HT-29 (cell line): ENCODE measurements at regions not wholly inside any gene's neighbourhood (a gene's known extent, or its start where the extent isn't known, plus 50 kb on each side); places are given as distances from the start of the nearest gene placed in this dataset.
"Not testable (repeated sequence)": the region's sequence is repeated elsewhere in the genome, so short reads cannot be mapped to it uniquely, and the experiment has no call there.

Experiments used
- DNase-seq: peaks from one replicate; pipeline ENCODE4 v3.0.0-alpha.2; 2015; ENCODE audit warnings: low spot score

DNA sequence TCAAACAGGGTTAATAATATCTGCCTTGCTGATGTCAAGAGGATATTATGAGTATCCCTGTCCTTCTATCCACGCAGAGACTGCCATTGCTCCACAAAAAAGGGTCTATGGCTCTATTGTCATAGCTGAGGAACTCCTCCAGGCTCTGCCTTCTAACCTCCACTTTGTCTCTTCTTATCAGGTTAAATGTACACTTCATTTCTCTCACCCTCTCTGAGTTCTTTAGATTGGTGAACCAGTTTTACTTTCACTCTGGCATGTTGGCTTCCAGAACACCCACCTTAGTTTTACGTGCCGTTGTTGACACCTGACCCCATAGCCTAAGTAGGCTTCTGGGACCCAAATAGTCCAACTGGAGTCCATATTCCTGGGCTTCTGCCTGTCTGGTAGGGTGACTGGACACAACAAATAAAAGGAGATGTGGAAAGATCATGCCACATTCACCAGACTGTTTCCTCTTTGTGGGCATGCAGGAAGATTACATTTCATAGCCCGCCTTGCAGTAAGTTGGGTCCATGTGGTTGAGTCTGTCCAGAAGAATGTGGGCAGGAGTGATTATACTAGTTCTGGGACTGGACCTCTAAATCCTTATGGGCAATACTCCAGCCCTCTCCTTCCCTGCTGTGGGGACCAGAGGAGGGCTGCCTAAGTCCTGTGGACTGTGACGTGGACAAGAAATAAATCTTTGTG is 350.4 kb upstream of the CLINT1 start:
- DNase-seq, result no peak

- no peak for DNase-seq
These were observed 348.8 kb upstream of the CLINT1 start for GRCh38 chr5:158207733-158208132.

DNA sequence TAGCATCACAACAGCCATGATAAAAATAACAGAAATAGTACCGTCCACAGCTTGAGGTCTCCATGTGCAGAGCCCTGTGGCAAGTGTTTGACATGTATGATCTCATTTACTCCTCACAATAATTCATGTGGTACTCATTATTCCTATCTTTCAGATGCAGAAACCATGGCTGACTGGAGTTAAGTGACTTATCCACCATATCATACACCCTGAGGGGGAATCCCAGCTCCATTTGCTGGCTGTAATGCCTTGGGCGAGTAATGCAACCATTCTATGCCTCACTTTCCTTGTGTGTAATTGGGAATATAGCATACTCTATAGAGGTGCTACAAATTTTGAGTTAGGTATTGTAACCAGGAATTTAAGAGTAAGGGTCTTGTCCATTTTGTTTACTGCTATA is 347.0 kb upstream of the CLINT1 start:
- DNase-seq, result no peak

- no peak for DNase-seq
These were observed 344.3 kb upstream of the CLINT1 start for GRCh38 chr5:158203261-158203660.

- no peak for DNase-seq
These were observed 343.9 kb upstream of the CLINT1 start for GRCh38 chr5:158202801-158203200.

GRCh38 chr5:158200619-158201018 is 341.7 kb upstream of the CLINT1 start:
- DNase-seq, result no peak

- DNase-seq, result no peak
These were observed 339.7 kb upstream of the CLINT1 start for GRCh38 chr5:158198636-158199035.

DNA sequence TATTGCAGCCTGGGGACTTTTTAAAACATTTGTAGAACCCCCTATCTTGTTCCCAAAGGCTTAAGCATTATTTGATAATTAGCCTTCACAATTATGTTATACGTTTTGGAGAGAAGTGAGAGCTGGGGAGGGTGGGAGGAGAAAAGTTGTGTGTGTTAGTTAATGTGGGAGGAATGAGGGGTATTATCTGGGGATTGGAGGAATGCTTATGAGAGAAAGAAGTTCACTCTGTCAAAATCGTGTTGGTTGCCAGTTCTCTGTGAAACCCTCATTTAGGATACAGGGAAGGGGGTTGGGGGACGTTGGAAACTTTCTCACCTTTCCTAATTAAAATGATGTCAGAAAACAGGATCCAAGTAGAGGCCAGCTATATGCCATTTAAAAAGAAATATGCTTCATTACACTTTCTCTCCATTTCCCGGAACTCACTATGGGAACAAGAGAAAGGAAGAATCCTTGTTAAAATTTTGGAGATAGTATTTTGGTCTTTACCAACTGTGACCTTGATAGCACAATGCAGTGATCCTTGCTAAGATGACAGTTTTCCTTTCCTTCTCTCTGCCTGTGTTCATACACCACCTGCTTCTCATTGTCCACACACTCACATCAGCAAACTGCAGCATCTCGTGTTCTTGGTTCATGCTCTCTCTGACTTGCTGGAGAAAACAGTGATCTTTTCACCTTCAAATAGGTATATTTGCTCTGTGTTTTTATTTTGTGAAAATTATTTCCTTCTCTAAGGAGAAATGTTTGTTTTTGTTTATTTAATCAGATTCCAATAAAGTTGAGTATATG is 336.7 kb upstream of the CLINT1 start:
- DNase-seq, result no peak

- no peak for DNase-seq
These were observed 335.6 kb upstream of the CLINT1 start for GRCh38 chr5:158194561-158194976.

DNA sequence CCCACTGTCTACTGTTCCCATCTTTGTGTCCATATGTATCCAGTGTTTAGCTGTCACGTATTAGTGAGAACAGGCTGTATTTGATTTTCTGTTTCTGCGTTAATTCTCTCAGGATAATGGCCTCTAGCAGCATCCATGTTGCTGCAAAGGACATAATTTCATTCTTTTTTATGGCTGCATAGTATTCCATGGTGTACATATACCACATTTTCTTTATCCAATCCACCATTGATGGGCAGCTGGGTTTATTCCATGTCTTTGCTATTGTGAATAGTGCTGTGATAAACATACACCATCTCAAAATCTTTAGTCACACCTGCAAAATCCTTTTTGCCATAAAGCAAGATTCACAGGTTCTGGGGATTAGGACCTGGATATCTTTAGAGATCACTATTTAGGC is 334.4 kb upstream of the CLINT1 start:
- DNase-seq, result not testable (repeated sequence)

- DNase-seq, result no peak
These were observed 321.5 kb upstream of the CLINT1 start for GRCh38 chr5:158180407-158180806.

GRCh38 chr5:158179271-158179670 is 320.3 kb upstream of the CLINT1 start:
- no peak for DNase-seq

DNA sequence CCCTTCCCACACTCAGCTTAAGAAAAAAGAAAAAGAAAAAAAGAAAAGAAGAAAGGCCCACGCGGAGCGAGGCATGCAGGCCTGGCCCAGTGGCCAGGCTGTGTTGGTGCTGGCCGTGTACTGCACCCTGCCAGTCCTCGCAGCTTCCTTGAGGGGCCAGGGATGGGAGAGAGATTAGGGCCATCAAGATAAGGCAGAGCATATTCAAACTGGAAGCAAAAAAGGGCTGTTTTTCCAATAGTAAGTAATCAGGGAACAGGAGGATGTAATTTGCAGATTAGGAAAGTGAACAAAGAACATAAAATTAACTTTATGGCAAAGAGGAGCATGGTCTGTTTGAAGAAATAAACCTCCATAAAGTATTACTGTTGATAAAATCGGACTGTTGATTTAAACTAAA is 319.6 kb upstream of the CLINT1 start:
- DNase-seq, result no peak

- no peak for DNase-seq
These were observed 318.2 kb upstream of the CLINT1 start for GRCh38 chr5:158177146-158177545.

DNA sequence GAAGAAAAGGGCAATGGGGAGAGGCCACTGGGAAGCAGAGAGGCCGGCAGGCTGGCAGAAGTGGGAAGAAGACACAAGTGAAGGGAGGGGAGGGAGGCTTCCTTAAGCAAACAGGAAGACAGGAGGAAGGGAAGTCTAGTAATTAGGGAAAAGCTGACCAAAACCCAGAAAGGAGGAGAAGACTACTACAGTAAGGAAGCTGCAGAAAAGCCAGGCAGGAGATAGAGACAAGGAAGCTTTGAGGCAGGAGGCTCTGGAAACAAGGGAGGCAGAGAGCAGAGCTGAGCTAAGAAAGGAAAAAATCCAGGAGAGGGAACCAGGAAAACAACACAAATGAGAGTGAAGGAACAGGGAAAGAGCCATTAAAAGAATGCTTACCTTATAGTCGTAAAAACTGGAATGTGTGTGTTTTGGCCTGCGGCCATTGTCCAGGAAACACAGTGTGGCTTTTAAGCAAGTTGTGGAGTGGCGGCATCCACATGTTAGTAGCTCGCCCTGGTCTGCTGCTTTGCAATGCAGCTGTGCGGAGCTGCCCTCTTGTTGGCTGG is 317.1 kb upstream of the CLINT1 start:
- peak; percentile 75 for DNase-seq

- DNase-seq, result peak; percentile 76
These were observed 316.2 kb upstream of the CLINT1 start for GRCh38 chr5:158174918-158175851.

DNA sequence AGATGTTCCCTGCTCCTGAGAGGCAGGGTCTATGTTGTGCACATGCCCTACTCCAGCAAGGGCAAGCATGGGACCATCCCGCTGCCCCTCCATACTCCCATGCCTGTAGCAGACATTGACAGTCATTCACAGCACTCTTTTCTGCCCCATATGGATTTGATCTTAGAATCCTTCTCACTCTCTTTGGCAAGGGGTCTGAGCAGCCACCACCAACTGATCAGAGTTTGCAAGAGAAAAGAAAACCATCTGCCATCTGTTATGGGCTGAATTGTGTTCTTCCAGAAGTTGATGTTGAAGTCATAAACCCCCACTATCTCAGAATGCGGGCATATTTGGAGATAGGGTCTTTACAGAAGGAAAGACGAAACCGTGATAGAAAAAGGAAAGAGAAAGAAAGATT is 315.1 kb upstream of the CLINT1 start:
- no peak for DNase-seq

GRCh38 chr5:158172005-158172404 is 313.1 kb upstream of the CLINT1 start:
- DNase-seq, result no peak

DNA sequence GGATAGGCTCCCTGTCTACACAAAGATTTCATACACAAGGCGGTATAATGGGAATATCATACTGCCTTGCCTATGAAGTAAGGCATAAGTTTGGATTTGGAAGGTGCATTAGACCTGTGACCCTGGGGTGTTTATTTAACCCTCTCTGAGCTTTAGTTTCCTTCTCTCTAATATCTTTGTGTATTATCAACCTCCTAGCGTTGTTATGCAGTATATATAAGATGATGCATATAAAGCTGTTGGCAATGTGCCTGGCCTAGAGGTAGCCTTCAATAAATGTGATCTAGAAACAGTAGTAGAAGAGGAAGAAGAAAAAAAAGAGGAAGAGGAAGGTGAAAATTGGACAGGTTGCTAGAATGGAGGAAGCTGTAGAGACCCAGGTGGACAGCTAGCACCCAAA is 311.6 kb upstream of the CLINT1 start:
- DNase-seq, result no peak

GRCh38 chr5:158170060-158170459 is 311.1 kb upstream of the CLINT1 start:
- peak; percentile 32 for DNase-seq

GRCh38 chr5:158166424-158166823 is 307.5 kb upstream of the CLINT1 start:
- no peak for DNase-seq

DNA sequence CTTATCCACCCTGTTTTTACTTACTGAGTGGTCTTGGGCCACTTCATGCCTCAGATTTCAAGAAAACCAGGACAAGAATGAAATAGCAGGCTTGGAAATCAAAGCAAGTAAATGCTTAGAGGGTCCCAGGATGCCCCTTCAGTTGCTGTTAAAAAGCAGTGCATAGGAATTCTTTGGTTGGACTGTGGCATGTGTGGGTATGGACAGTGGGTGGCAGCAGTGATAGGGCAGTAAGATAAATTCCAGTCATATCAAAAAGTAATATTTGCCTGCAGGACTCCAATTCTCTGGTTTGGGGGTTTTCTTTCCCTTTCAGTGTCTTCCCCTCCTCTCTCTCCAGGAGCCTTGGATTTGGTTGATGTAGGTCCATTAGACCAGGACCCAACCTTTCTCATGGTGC is 306.7 kb upstream of the CLINT1 start:
- DNase-seq, result no peak
